ENCODE measurements at regions not wholly inside any gene's neighbourhood (a gene's known extent, or its start where the extent isn't known, plus 50 kb on each side); places are given as distances from the start of the nearest gene placed in this dataset.

DNA sequence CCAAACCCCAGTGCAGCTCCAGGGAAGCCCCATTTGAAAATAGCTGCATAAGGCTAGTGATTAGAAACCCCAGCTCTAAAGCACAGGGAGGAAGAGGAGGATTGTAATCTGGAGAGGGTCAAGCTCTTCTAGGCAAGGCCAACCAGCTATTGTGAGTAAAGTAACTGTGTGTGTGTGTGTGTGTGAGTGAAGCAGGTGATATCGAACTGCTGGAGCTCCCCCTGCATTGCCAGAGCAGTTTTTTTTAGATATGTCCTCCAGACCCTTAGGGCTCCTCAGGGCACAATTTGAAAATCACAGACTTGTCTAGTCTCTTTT is 177.4 kb upstream of the NABP1 start:
- H3K27me3 ChIP-seq (ENCODE audit: control insufficient read depth in 3 of 3, insufficient read depth in 3 of 3, low read depth in 1 of 3, low read length in 3 of 3) = no peaks in the 10 kb centered on the region
- no peak overlapping the region for H4K8ac ChIP-seq (ENCODE audit: low read depth, low read length)
- no CpG with 5 or more reads among the region's 1 CpG for WGBS, 2 donors (ENCODE audit: extremely low coverage in 2 of 2, insufficient read length in 2 of 2, insufficient replicate concordance in 1 of 2)
- no peak for DNase-seq (ENCODE audit: low spot score)
- no peak overlapping the region for H2BK15ac ChIP-seq (ENCODE audit: low read length)
- no peak overlapping the region for H3K18ac ChIP-seq (ENCODE audit: low read length)
- H3K36me3 ChIP-seq (replicated peaks in 1 of 2; ENCODE audit: control insufficient read depth in 2 of 2, insufficient read depth in 2 of 2, low read length in 2 of 2) = no peaks in the 10 kb centered on the region
- no peak overlapping the region for H4K91ac ChIP-seq (ENCODE audit: low read depth, low read length, poor library complexity)
- no peak overlapping the region for H3K9ac ChIP-seq (ENCODE audit: low read depth, low read length, poor library complexity)
- H3K4me3 ChIP-seq (ENCODE audit: low read length in 2 of 2) = no peak overlapping the region
- no peak overlapping the region for H3K4ac ChIP-seq (ENCODE audit: low read length)
- no peaks in the 10 kb centered on the region for H3K9me3 ChIP-seq (replicated peaks in 1 of 2; ENCODE audit: control insufficient read depth in 2 of 2, insufficient read depth in 1 of 2, low read depth in 1 of 2, low read length in 2 of 2)
- no peak overlapping the region for H2AK5ac ChIP-seq (ENCODE audit: low read depth, low read length)
- H2BK5ac ChIP-seq (ENCODE audit: low read length) = no peak overlapping the region
- H3K79me1 ChIP-seq (ENCODE audit: low read depth, low read length) = no peaks in the 10 kb centered on the region
- no peak overlapping the region for H3K27ac ChIP-seq (replicated peaks; ENCODE audit: low read length)
- H3K23ac ChIP-seq (ENCODE audit: low read depth, low read length, poor library complexity) = no peak overlapping the region
- no peak overlapping the region for H2AFZ ChIP-seq (ENCODE audit: low read length)
- no peak overlapping the region for H3K14ac ChIP-seq (ENCODE audit: low read length)
- H3K4me2 ChIP-seq (ENCODE audit: insufficient read depth, low read length, poor library complexity, severe bottlenecking) = no peak overlapping the region
- no peak overlapping the region for H2BK12ac ChIP-seq (ENCODE audit: low read length)
- peaks cover 0 to 2% of the 10 kb centered on the region in 2 donors for H3K4me1 ChIP-seq (ENCODE audit: control insufficient read depth in 2 of 2, insufficient read depth in 1 of 2, low read depth in 1 of 2, low read length in 2 of 2)
- no peak overlapping the region for H2BK120ac ChIP-seq (ENCODE audit: low read depth, low read length)

DNA sequence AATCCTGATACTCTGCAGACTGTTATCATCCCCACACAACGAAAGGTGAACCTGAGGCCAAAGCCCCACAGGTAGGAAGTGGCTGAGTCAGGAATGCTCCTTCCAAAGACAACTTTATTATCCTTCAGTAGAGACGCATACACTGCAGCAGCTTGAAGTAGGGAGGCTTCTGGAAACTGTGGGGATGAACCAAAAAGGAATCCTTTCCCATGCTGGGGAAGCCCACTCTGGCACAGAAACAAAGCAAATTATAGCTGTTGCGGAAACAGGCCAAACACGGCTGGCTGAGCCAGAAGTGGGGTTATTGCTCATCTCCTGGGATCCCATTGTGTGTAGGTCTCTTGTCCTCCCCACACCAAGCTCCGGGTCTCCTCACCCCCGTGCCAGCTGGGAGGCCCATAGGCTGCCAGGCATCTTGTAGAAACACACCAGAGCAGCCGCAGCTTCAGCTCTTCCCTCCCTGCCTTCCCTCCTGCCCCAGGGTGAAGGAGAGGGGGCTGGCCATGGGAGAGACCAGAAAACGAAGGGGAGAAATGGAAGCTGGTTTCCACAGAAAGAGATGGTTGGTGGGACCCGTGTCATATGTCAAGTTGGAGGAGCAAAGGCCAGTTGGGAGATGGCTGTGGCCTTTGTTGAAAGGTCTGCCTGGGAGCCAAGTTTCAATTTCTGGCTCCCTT is 176.9 kb upstream of the NABP1 start:
- Histone ChIP-seq H2BK15ac (ENCODE audit: low read length) (peak overlapping the region; percentile 43), H3K23ac (ENCODE audit: low read depth, low read length, poor library complexity) (no peak overlapping the region), H2AK5ac (ENCODE audit: low read depth, low read length) (no peak overlapping the region), H3K4me2 (ENCODE audit: insufficient read depth, low read length, poor library complexity, severe bottlenecking) (no peak overlapping the region), H3K4ac (ENCODE audit: low read length) (no peak overlapping the region), H4K91ac (ENCODE audit: low read depth, low read length, poor library complexity) (no peak overlapping the region), H2AFZ (ENCODE audit: low read length) (peak overlapping the region; percentile 32), H3K18ac (ENCODE audit: low read length) (peak overlapping the region; percentile 86), H3K27ac (replicated peaks; ENCODE audit: low read length) (no peak overlapping the region), H4K8ac (ENCODE audit: low read depth, low read length) (no peak overlapping the region), H2BK120ac (ENCODE audit: low read depth, low read length) (no peak overlapping the region), H2BK5ac (ENCODE audit: low read length) (no peak overlapping the region), H3K79me1 (ENCODE audit: low read depth, low read length) (no peaks in the 10 kb centered on the region), H3K14ac (ENCODE audit: low read length) (no peak overlapping the region), H3K27me3 (ENCODE audit: control insufficient read depth in 3 of 3, insufficient read depth in 3 of 3, low read depth in 1 of 3, low read length in 3 of 3) (no peaks in the 10 kb centered on the region), H3K9me3 (replicated peaks in 1 of 2; ENCODE audit: control insufficient read depth in 2 of 2, insufficient read depth in 1 of 2, low read depth in 1 of 2, low read length in 2 of 2) (no peaks in the 10 kb centered on the region), H2BK12ac (ENCODE audit: low read length) (no peak overlapping the region), H3K9ac (ENCODE audit: low read depth, low read length, poor library complexity) (no peak overlapping the region), H3K36me3 (replicated peaks in 1 of 2; ENCODE audit: control insufficient read depth in 2 of 2, insufficient read depth in 2 of 2, low read length in 2 of 2) (no peaks in the 10 kb centered on the region), H3K4me1 (ENCODE audit: control insufficient read depth in 2 of 2, insufficient read depth in 1 of 2, low read depth in 1 of 2, low read length in 2 of 2) (peaks cover 0 to 2% of the 10 kb centered on the region in 2 donors), H3K4me3 (ENCODE audit: low read length in 2 of 2) (no peak overlapping the region)
- no CpG with 5 or more reads among the region's 9 CpGs for WGBS, 2 donors (ENCODE audit: extremely low coverage in 2 of 2, insufficient read length in 2 of 2, insufficient replicate concordance in 1 of 2)
- no peak for DNase-seq (ENCODE audit: low spot score)

DNA sequence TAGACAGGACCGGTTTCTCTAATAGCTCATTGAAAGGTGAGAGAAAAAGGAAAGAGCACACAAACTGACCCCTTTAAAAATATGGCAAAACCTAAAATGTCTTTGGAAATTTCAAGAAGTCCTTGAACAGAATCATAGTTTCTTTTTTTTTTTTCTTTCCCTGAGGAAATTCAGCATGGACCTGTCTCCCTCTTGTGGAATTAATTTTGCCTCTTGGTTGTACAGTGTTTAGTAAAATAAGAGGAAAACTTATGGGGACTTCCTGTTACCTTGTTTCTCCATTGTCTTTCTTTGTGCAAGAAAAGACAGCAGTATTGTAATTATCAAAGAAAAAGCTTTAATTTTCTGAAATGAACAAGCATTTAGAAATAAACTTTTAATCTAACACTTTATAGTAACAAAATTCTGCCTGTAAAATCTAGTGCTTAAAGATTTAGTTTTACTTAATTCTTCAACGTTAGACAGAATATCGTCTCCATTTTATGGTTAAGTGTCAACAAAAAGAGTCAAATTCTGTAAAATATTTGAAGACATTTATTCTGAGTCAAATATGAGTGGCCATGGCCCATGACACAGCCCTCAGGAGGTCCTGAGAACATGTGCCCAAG is 176.3 kb upstream of the NABP1 start:
- Histone ChIP-seq H4K91ac (ENCODE audit: low read depth, low read length, poor library complexity) (no peak overlapping the region), H3K27me3 (ENCODE audit: control insufficient read depth in 3 of 3, insufficient read depth in 3 of 3, low read depth in 1 of 3, low read length in 3 of 3) (no peaks in the 10 kb centered on the region), H3K4me3 (ENCODE audit: low read length in 2 of 2) (no peak overlapping the region), H2BK5ac (ENCODE audit: low read length) (no peak overlapping the region), H3K9me3 (replicated peaks in 1 of 2; ENCODE audit: control insufficient read depth in 2 of 2, insufficient read depth in 1 of 2, low read depth in 1 of 2, low read length in 2 of 2) (no peaks in the 10 kb centered on the region), H3K79me1 (ENCODE audit: low read depth, low read length) (no peaks in the 10 kb centered on the region), H3K18ac (ENCODE audit: low read length) (no peak overlapping the region), H3K27ac (replicated peaks; ENCODE audit: low read length) (no peak overlapping the region), H4K8ac (ENCODE audit: low read depth, low read length) (no peak overlapping the region), H2AFZ (ENCODE audit: low read length) (peak overlapping the region; percentile 32), H3K4ac (ENCODE audit: low read length) (no peak overlapping the region), H3K9ac (ENCODE audit: low read depth, low read length, poor library complexity) (no peak overlapping the region), H3K14ac (ENCODE audit: low read length) (no peak overlapping the region), H3K36me3 (replicated peaks in 1 of 2; ENCODE audit: control insufficient read depth in 2 of 2, insufficient read depth in 2 of 2, low read length in 2 of 2) (no peaks in the 10 kb centered on the region), H3K23ac (ENCODE audit: low read depth, low read length, poor library complexity) (no peak overlapping the region), H2AK5ac (ENCODE audit: low read depth, low read length) (no peak overlapping the region), H2BK120ac (ENCODE audit: low read depth, low read length) (no peak overlapping the region), H2BK12ac (ENCODE audit: low read length) (no peak overlapping the region), H3K4me2 (ENCODE audit: insufficient read depth, low read length, poor library complexity, severe bottlenecking) (no peak overlapping the region), H2BK15ac (ENCODE audit: low read length) (no peak overlapping the region), H3K4me1 (ENCODE audit: control insufficient read depth in 2 of 2, insufficient read depth in 1 of 2, low read depth in 1 of 2, low read length in 2 of 2) (peaks cover 0 to 2% of the 10 kb centered on the region in 2 donors)
- no peak for DNase-seq (ENCODE audit: low spot score)
- no CpG with 5 or more reads among the region's 3 CpGs for WGBS, 2 donors (ENCODE audit: extremely low coverage in 2 of 2, insufficient read length in 2 of 2, insufficient replicate concordance in 1 of 2)

DNA sequence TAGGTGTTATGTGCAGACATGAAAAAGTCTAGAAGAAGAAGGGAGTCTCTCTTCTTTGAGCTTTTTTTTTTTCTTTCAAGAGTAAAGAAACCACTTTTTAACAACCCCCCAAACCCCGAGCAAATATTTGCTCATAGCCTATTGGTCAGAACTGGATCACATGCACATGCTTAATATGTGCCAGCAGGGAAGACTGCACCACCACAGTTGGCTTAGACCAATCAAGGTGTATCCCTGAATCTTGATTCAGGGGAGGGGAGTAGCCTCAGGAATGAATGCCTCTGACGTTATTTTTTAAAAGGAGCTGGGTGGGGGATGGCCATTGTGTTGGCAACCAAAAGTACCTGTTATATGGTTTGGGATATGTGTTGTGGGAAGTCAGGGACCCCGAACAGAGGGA is 171.4 kb upstream of the NABP1 start:
- Histone ChIP-seq H2BK5ac (ENCODE audit: low read length) (no peak overlapping the region), H3K4me1 (ENCODE audit: control insufficient read depth in 2 of 2, insufficient read depth in 1 of 2, low read depth in 1 of 2, low read length in 2 of 2) (no peaks in the 10 kb centered on the region), H4K91ac (ENCODE audit: low read depth, low read length, poor library complexity) (no peak overlapping the region), H4K8ac (ENCODE audit: low read depth, low read length) (no peak overlapping the region), H2AK5ac (ENCODE audit: low read depth, low read length) (no peak overlapping the region), H2BK12ac (ENCODE audit: low read length) (no peak overlapping the region), H3K4ac (ENCODE audit: low read length) (no peak overlapping the region), H3K14ac (ENCODE audit: low read length) (no peak overlapping the region), H3K4me2 (ENCODE audit: insufficient read depth, low read length, poor library complexity, severe bottlenecking) (no peak overlapping the region), H2BK15ac (ENCODE audit: low read length) (no peak overlapping the region), H2BK120ac (ENCODE audit: low read depth, low read length) (no peak overlapping the region), H3K36me3 (replicated peaks in 1 of 2; ENCODE audit: control insufficient read depth in 2 of 2, insufficient read depth in 2 of 2, low read length in 2 of 2) (no peaks in the 10 kb centered on the region), H3K9me3 (replicated peaks in 1 of 2; ENCODE audit: control insufficient read depth in 2 of 2, insufficient read depth in 1 of 2, low read depth in 1 of 2, low read length in 2 of 2) (no peaks in the 10 kb centered on the region), H3K79me1 (ENCODE audit: low read depth, low read length) (no peaks in the 10 kb centered on the region), H3K18ac (ENCODE audit: low read length) (no peak overlapping the region), H3K27ac (replicated peaks; ENCODE audit: low read length) (no peak overlapping the region), H2AFZ (ENCODE audit: low read length) (no peak overlapping the region), H3K27me3 (ENCODE audit: control insufficient read depth in 3 of 3, insufficient read depth in 3 of 3, low read depth in 1 of 3, low read length in 3 of 3) (no peaks in the 10 kb centered on the region), H3K23ac (ENCODE audit: low read depth, low read length, poor library complexity) (no peak overlapping the region), H3K4me3 (ENCODE audit: low read length in 2 of 2) (no peak overlapping the region), H3K9ac (ENCODE audit: low read depth, low read length, poor library complexity) (no peak overlapping the region)
- DNase-seq (ENCODE audit: low spot score) = no peak
- no CpG with 5 or more reads among the region's 3 CpGs for WGBS, 2 donors (ENCODE audit: extremely low coverage in 2 of 2, insufficient read length in 2 of 2, insufficient replicate concordance in 1 of 2)
